Sigmoid colon (tissue), 6 donors: ENCODE measurements at regions not wholly inside any gene's neighbourhood (a gene's known extent, or its start where the extent isn't known, plus 50 kb on each side); places are given as distances from the start of the nearest gene placed in this dataset.
"Not testable (repeated sequence)": the region's sequence is repeated elsewhere in the genome, so short reads cannot be mapped to it uniquely, and the experiment has no call there.

Experiments used
- DNase-seq: peaks from one replicate; pipeline ENCODE4 v3.0.0-alpha.2; 2019
- H3K27ac ChIP-seq, 4 donors: fragments of 200-600 bp; sonication (generic); one replicate each; pipeline ENCODE4 v1.5.1; 2016 to 2019; ENCODE audit warnings: mild to moderate bottlenecking in 1 of 4
- H3K27me3 ChIP-seq, 3 donors: fragments of 200-600 bp; sonication (generic); one replicate each; pipeline ENCODE4 v1.5.1; 2019; ENCODE audit warnings: mild to moderate bottlenecking in 1 of 3
- H3K36me3 ChIP-seq, 4 donors: fragments of 200-600 bp; sonication (generic); one replicate each; pipeline ENCODE4 v1.5.1; 2016 to 2019
- H3K4me1 ChIP-seq, 4 donors: fragments of 200-600 bp; sonication (generic); one replicate each; pipeline ENCODE4 v1.5.1; 2017 to 2019
- H3K4me3 ChIP-seq, 4 donors: fragments of 200-600 bp; sonication (generic); one replicate each; pipeline ENCODE4 v1.5.1; 2017 to 2019; ENCODE audit warnings: mild to moderate bottlenecking in 2 of 4, moderate library complexity in 1 of 4
- H3K9me3 ChIP-seq, 4 donors: fragments of 200-600 bp in 3 of 4; sonication (generic) in 3 of 4; one replicate each; pipeline versions ENCODE4 v1.5.1 to v1.6.1; 2013 to 2019
- EP300 ChIP-seq, 4 donors: sonication (generic); formaldehyde crosslinking; IDR thresholded peaks; one replicate each; pipeline ENCODE4 v1.6.1; 2017; ENCODE audit warnings: antibody characterized with exemption in 4 of 4
- POLR2A ChIP-seq, 2 donors: fragments of 450-650 bp; IDR thresholded peaks; one replicate each; pipeline ENCODE4 v1.6.1; 2016; ENCODE audit warnings: antibody characterized with exemption in 2 of 2, mild to moderate bottlenecking in 2 of 2, moderate library complexity in 2 of 2
- POLR2AphosphoS5 ChIP-seq, 4 donors: sonication (generic); formaldehyde crosslinking; IDR thresholded peaks; one replicate each; pipeline ENCODE4 v1.6.1; 2017; ENCODE audit warnings: antibody characterized with exemption in 4 of 4
- WGBS, 2 donors: extraction: QIAGEN DNeasy Blood & Tissue Kit; methylation state at CpG; one replicate each; pipeline ENCODE4 v1.1.7; 2013; 5-methylcytosine and 5-hydroxymethylcytosine counted together
- intact Hi-C: fragments of 100-400 bp; cut with DNase I; formaldehyde crosslinking; loops from one replicate; pipeline ENCODE4 v1.15.1; 2023
- TF ChIP-seq, protein P1 (sequence below), 4 experiments: fragments of 450-650 bp in 3 of 4; fragments of 200-600 bp in 1 of 4; IDR thresholded peaks; one replicate each; pipeline ENCODE4 v1.5.1; 2016 to 2019; ENCODE audit warnings: antibody characterized with exemption in 4 of 4, mild to moderate bottlenecking in 3 of 4, moderate library complexity in 2 of 4
- donor health status: healthy with polysubstance abuse.
- donor health status: healthy.

DNA sequence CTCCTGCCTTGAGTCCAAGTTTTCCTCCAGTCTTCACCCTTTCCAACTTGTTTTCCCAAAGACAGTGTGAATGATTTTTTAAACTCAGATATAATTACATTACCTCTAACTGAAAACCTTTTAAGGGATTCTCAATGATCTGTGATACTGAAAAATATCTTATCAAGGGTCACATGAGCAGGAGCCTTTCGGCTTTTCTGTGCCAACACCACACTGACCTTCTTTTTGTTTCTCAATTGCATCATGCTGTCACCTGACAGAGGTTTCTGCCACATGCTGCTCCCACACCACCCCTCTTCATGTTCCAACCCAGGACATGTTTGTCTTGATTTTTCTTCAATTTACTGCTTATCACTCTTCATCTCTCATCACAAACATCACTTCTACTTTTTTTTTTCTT, 820.0 kb downstream of the PRELID2 start:
- no peak for DNase-seq
- Histone ChIP-seq H3K36me3 (no peaks in the 10 kb centered on the region), H3K4me1 (no peaks in the 10 kb centered on the region), H3K27me3 (no peaks in the 10 kb centered on the region), H3K9me3 (no peaks in the 10 kb centered on the region), H3K27ac (no peak overlapping the region), H3K4me3 (no peak overlapping the region)
- TF ChIP-seq POLR2AphosphoS5 (IDR thresholded peaks at IDR 0.05) (no peak), EP300 (IDR thresholded peaks at IDR 0.05) (no peak)
- intact Hi-C loops, result no loop called here
- WGBS, 2 donors, result 85 to 90% methylated on average over 1 of the region's 1 CpG

DNA sequence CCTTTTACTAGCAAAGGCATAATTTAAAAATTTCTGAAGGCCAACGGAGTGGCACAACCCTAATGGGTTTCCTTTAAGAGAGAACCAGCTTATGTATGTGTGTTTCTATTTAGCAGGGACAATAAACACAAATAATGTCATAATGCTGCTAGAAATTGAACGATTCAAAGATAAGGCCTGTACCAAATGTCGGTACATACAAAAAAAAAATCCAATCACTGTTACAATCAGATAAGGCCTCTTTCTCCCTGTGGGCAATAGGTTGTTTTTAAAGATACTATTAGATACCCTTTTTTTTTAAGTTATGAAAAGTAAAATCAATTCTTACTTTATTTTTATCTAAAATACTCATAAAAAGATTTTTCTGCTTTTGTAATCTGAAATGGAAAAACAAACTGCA, 821.0 kb downstream of the PRELID2 start:
- no peaks in the 10 kb centered on the region for H3K4me1 ChIP-seq
- no peaks in the 10 kb centered on the region for H3K36me3 ChIP-seq
- no peak overlapping the region for H3K4me3 ChIP-seq
- 74 to 86% methylated on average over 3 of the region's 3 CpGs for WGBS, 2 donors
- H3K27ac ChIP-seq, result no peak overlapping the region
- TF ChIP-seq, protein P1, sequence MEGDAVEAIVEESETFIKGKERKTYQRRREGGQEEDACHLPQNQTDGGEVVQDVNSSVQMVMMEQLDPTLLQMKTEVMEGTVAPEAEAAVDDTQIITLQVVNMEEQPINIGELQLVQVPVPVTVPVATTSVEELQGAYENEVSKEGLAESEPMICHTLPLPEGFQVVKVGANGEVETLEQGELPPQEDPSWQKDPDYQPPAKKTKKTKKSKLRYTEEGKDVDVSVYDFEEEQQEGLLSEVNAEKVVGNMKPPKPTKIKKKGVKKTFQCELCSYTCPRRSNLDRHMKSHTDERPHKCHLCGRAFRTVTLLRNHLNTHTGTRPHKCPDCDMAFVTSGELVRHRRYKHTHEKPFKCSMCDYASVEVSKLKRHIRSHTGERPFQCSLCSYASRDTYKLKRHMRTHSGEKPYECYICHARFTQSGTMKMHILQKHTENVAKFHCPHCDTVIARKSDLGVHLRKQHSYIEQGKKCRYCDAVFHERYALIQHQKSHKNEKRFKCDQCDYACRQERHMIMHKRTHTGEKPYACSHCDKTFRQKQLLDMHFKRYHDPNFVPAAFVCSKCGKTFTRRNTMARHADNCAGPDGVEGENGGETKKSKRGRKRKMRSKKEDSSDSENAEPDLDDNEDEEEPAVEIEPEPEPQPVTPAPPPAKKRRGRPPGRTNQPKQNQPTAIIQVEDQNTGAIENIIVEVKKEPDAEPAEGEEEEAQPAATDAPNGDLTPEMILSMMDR (IDR thresholded peaks at IDR 0.05), result no peak
- TF ChIP-seq POLR2A (IDR thresholded peaks at IDR 0.05), result no peak
- H3K27me3 ChIP-seq, result no peaks in the 10 kb centered on the region
- intact Hi-C loops, result no loop called here
- no peak for DNase-seq
- no peaks in the 10 kb centered on the region for H3K9me3 ChIP-seq

DNA sequence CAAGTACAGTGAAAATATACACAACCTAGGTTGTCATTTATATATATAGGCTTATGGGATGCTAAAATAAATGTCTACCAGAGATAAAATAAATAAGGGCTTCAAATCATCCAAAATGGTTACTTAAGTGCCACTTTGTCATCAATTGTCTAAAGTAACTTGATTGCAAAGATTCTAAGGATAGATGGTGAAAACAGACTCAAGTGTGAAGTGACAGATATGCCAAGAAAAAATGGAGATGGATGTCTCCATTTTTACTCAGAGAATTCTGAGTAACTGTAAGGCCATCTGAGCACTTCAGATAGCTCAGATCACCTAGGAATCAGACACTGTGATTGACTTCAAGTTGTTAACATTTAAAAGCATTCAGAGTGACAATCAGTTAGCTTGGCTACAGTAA, 824.3 kb downstream of the PRELID2 start:
- no peak for DNase-seq
- Histone ChIP-seq H3K27me3 (no peaks in the 10 kb centered on the region), H3K4me1 (no peaks in the 10 kb centered on the region), H3K36me3 (no peaks in the 10 kb centered on the region), H3K4me3 (no peak overlapping the region), H3K27ac (no peak overlapping the region), H3K9me3 (no peaks in the 10 kb centered on the region)
- TF ChIP-seq EP300 (IDR thresholded peaks at IDR 0.05) (no peak), POLR2A (IDR thresholded peaks at IDR 0.05) (no peak), POLR2AphosphoS5 (IDR thresholded peaks at IDR 0.05) (no peak)
- TF ChIP-seq, protein P1 (IDR thresholded peaks at IDR 0.05), result no peak
- intact Hi-C loops, result no loop called here

DNA sequence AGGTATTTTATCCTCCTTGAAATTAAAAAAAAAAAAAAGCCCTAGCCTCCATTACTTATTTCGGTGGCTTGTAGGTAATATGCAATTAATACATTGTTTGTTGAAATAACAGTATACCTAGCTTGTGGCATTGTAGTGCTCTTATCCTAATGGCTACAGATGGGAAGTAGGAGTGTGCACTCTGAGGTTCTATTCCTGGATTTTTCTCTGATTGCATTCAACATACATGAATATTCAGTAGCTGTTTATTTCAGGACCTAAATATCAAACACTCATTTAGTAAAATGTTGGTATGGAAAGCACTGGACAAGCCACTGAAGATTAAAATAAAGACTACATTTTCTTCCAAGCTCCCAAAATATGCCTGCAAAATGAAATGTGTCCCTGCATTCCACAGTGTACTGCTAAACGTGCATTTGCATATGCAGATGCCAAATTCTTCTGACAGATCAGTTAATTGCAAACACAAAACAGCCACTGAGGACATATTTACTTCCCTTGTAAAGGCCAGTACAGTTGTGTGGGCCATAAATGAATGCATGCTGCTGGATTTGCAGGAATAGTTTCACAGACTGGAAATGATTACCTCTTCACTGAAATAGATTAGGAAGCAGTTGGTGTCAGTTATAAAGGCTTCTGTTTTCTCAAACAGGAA, 826.1 kb downstream of the PRELID2 start:
- intact Hi-C loops, result no loop called here
- DNase-seq, result no peak
- Histone ChIP-seq H3K4me3 (no peak overlapping the region), H3K9me3 (no peaks in the 10 kb centered on the region), H3K4me1 (no peaks in the 10 kb centered on the region), H3K36me3 (no peaks in the 10 kb centered on the region), H3K27me3 (no peaks in the 10 kb centered on the region), H3K27ac (no peak overlapping the region)
- TF ChIP-seq EP300 (IDR thresholded peaks at IDR 0.05) (no peak), POLR2A (IDR thresholded peaks at IDR 0.05) (no peak), POLR2AphosphoS5 (IDR thresholded peaks at IDR 0.05) (no peak)
- TF ChIP-seq, protein P1 (IDR thresholded peaks at IDR 0.05), result no peak
- 71 to 73% methylated on average over 2 of the region's 2 CpGs for WGBS, 2 donors

DNA sequence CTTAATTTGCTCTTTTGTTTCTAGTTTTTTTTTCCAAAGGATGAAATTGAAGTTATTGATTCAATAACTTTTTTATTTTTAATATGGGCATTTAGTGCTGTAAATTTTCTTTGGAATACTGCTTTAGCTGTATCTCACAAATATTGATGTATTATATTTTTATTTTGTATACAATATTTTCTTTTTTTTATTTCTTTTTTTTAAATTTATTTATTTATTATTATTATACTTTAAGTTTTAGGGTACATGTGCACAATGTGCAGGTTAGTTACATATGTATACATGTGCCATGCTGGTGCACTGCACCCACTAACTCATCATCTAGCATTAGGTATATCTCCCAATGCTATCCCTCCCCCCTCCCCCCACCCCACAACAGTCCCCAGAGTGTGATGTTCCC, 823.7 kb downstream of the KCTD16 start:
- H3K9me3 ChIP-seq, H3K27me3 ChIP-seq, intact Hi-C loops, H3K4me1 ChIP-seq, H3K36me3 ChIP-seq, DNase-seq, H3K4me3 ChIP-seq, H3K27ac ChIP-seq: not testable (repeated sequence)

DNA sequence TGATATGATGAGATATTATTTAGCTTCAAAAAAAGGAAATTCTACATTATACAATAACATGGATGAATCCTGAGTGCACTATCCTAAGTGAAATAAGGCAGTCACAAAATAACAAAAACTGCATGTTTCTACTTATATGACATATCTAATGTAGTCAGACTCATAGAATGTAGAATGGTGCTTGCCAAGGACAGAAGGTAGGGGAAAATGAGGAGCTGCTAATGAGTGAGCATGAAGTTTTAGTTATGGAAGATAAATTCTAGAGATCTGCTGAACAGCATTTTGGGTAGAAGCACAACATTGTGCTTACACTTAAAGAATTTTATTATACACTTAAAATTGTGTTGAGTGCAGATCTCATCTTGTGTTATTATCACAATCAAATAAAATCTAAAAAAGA, 812.4 kb downstream of the KCTD16 start:
- H3K4me1 ChIP-seq, result no peaks in the 10 kb centered on the region
- no peaks in the 10 kb centered on the region for H3K27me3 ChIP-seq
- TF ChIP-seq, protein P1 (IDR thresholded peaks at IDR 0.05), result no peak
- TF ChIP-seq POLR2A (IDR thresholded peaks at IDR 0.05), result no peak
- TF ChIP-seq POLR2AphosphoS5 (IDR thresholded peaks at IDR 0.05), result no peak
- no peak for TF ChIP-seq EP300 (IDR thresholded peaks at IDR 0.05)
- no peaks in the 10 kb centered on the region for H3K36me3 ChIP-seq
- DNase-seq, result no peak
- no peak overlapping the region for H3K27ac ChIP-seq
- H3K9me3 ChIP-seq, result no peaks in the 10 kb centered on the region
- intact Hi-C loops, result no loop called here
- no peak overlapping the region for H3K4me3 ChIP-seq
